Endothelial cell of umbilical vein (primary cell): ENCODE measurements at regions not wholly inside any gene's neighbourhood (a gene's known extent, or its start where the extent isn't known, plus 50 kb on each side); places are given as distances from the start of the nearest gene placed in this dataset.

Source experiments
- BruUV-seq: library from RNA; stranded (reverse); fragments of 400-500 nt; replicated peaks from 2 replicates; lab custom pipeline; 2021; lab: Mats Ljungman, UMichigan
- CTCF ChIA-PET: fragments of 300-600, 350-600 bp; sonication (Branson Sonifier 250); formaldehyde crosslinking; loops from one replicate; lab custom pipeline; 2021; ENCODE audit warnings: antibody characterized with exemption, inconsistent platforms; lab: Charles Lee
- POLR2A ChIA-PET: fragments of 300-600, 350-600 bp; sonication (Branson Sonifier 250); formaldehyde crosslinking; loops from one replicate; lab custom pipeline; 2021; ENCODE audit warnings: antibody characterized with exemption, inconsistent platforms; lab: Charles Lee
- DNase-seq: peaks from one replicate; pipeline ENCODE4 v3.0.0-alpha.2; 2011; ENCODE audit warnings: low read depth, low spot score
- FAIRE-seq: peaks from 2 replicates; lab custom pipeline; 2011; peaks lifted over from hg19 to GRCh38; lab: Jason Lieb, UNC
- H2AFZ ChIP-seq: 2 replicates; pipeline ENCODE4 v1.6.0; 2012; ENCODE audit warnings: low read depth, low read length, control low read depth, inconsistent platforms
- H3K27ac ChIP-seq: 2 replicates; pipeline ENCODE4 v1.5.1; 2011; ENCODE audit warnings: low read depth, mild to moderate bottlenecking, control low read depth, low read length, moderate library complexity; ENCODE audit not compliant: insufficient read depth
- H3K27me3 ChIP-seq, 2 experiments: 2 replicates each; pipeline versions ENCODE4 v1.6.0 to v1.6.1; 2011; ENCODE audit warnings: low read length in 2 of 2, mixed read lengths in 1 of 2; ENCODE audit not compliant: control insufficient read depth in 2 of 2, insufficient read depth in 2 of 2
- H3K36me3 ChIP-seq, 2 experiments: 2 replicates in 1 of 2; 3 replicates in 1 of 2; pipeline ENCODE4 v1.5.1; 2011; ENCODE audit warnings: low read length in 2 of 2, mild to moderate bottlenecking in 1 of 2, moderate library complexity in 1 of 2; ENCODE audit not compliant: control insufficient read depth in 2 of 2, insufficient read depth in 2 of 2; ENCODE audit errors: extremely low read depth in 1 of 2
- H3K4me1 ChIP-seq: 3 replicates; pipeline ENCODE4 v1.5.1; 2011; ENCODE audit warnings: mild to moderate bottlenecking, low read length; ENCODE audit not compliant: control insufficient read depth, insufficient read depth; ENCODE audit errors: extremely low read depth
- H3K4me2 ChIP-seq: 2 replicates; pipeline ENCODE4 v1.6.1; 2011; ENCODE audit warnings: low read length, control low read depth, mixed read lengths; ENCODE audit not compliant: insufficient read depth
- H3K4me3 ChIP-seq, 3 experiments: fragments of 200-600 bp in 1 of 3; sonication (generic), shearing (Covaris generic) in 1 of 3; replicated peaks in 1 of 3; 2 replicates each; pipeline ENCODE4 v1.5.1; 2011 to 2016; ENCODE audit warnings: control low read depth in 3 of 3, low read length in 3 of 3, mild to moderate bottlenecking in 2 of 3, inconsistent platforms in 1 of 3, low read depth in 1 of 3, moderate library complexity in 1 of 3; ENCODE audit not compliant: insufficient read depth in 1 of 3
- H3K79me2 ChIP-seq: 2 replicates; pipeline ENCODE4 v1.6.0; 2012; ENCODE audit warnings: low read length, inconsistent platforms; ENCODE audit not compliant: control insufficient read depth, insufficient read depth
- H3K9ac ChIP-seq: replicated peaks from 2 replicates; pipeline ENCODE3; 2011; ENCODE audit warnings: low read length, control low read depth; ENCODE audit not compliant: insufficient read depth; ENCODE audit errors: extremely low read depth
- H3K9me1 ChIP-seq: replicated peaks from 3 replicates; pipeline ENCODE4 v1.6.0; 2011; ENCODE audit warnings: mild to moderate bottlenecking, low read length; ENCODE audit not compliant: control insufficient read depth, insufficient read depth; ENCODE audit errors: extremely low read depth
- H3K9me3 ChIP-seq: replicated peaks from 2 replicates; pipeline ENCODE4 v1.5.1; 2012; ENCODE audit warnings: low read length, inconsistent platforms; ENCODE audit not compliant: control insufficient read depth, insufficient read depth
- H4K20me1 ChIP-seq: replicated peaks from 2 replicates; pipeline ENCODE3; 2011; ENCODE audit warnings: mild to moderate bottlenecking, low read length; ENCODE audit not compliant: control insufficient read depth, insufficient read depth; ENCODE audit errors: extremely low read depth
- EZH2 ChIP-seq: IDR thresholded peaks from 2 replicates; pipeline ENCODE4 v1.6.1; 2012; ENCODE audit warnings: borderline replicate concordance, low read depth, mild to moderate bottlenecking, moderate library complexity, low read length, inconsistent platforms; ENCODE audit not compliant: severe bottlenecking
- FOS ChIP-seq: IDR thresholded peaks from 2 replicates; pipeline ENCODE4 v1.6.1; 2011; ENCODE audit warnings: mild to moderate bottlenecking, low read length, moderate library complexity, borderline replicate concordance; ENCODE audit not compliant: insufficient read depth
- GATA2 ChIP-seq: IDR thresholded peaks from 2 replicates; pipeline ENCODE4 v1.7.0; 2011; ENCODE audit warnings: low read depth, mild to moderate bottlenecking, moderate library complexity, mixed read lengths, low read length; ENCODE audit not compliant: insufficient read length, insufficient read depth
- JUN ChIP-seq: IDR thresholded peaks from 2 replicates; pipeline ENCODE4 v1.6.1; 2011; ENCODE audit warnings: borderline replicate concordance, low read depth; ENCODE audit not compliant: insufficient read length, insufficient read depth
- MYC ChIP-seq: IDR thresholded peaks from one replicate; pipeline ENCODE4 v1.6.1; 2011; ENCODE audit warnings: mild to moderate bottlenecking, low read depth, low read length
- POLR2A ChIP-seq: IDR thresholded peaks from 2 replicates; pipeline ENCODE4 v1.6.1; 2012; ENCODE audit warnings: low read depth, mild to moderate bottlenecking, control low read depth, low read length
- POLR2AphosphoS5 ChIP-seq: IDR thresholded peaks from 2 replicates; pipeline ENCODE4 v1.6.1; 2012; ENCODE audit warnings: low read depth, mild to moderate bottlenecking, control low read depth, low read length, moderate library complexity; ENCODE audit not compliant: insufficient read depth
- dilution Hi-C: fragments of 300-500 bp; cut with MboI; formaldehyde crosslinking; loops from one replicate; pipeline ENCODE4 v1.15.0; 2019; ENCODE audit warnings: low sequenced_read_pairs; ENCODE audit not compliant: extremely low pct_ligation_motif_present
- intact Hi-C: fragments of 100-400 bp; cut with micrococcal nuclease; formaldehyde crosslinking; loops from one replicate; pipeline ENCODE4 v1.10.0; 2022
- TF ChIP-seq, protein P1 (sequence below), 2 donors: IDR thresholded peaks; 1 replicate in 1 of 2; 2 replicates in 1 of 2; pipeline ENCODE4 v1.5.1; 2011; ENCODE audit warnings: low read length in 2 of 2, mild to moderate bottlenecking in 2 of 2, moderate library complexity in 2 of 2, control low read depth in 1 of 2, inconsistent platforms in 1 of 2, low read depth in 1 of 2; ENCODE audit not compliant: insufficient read depth in 1 of 2; ENCODE audit errors: extremely low read depth in 1 of 2
- TF ChIP-seq, protein P2 (sequence below): IDR thresholded peaks from 2 replicates; pipeline ENCODE4 v1.6.1; 2011; ENCODE audit not compliant: insufficient read depth, insufficient read length

DNA sequence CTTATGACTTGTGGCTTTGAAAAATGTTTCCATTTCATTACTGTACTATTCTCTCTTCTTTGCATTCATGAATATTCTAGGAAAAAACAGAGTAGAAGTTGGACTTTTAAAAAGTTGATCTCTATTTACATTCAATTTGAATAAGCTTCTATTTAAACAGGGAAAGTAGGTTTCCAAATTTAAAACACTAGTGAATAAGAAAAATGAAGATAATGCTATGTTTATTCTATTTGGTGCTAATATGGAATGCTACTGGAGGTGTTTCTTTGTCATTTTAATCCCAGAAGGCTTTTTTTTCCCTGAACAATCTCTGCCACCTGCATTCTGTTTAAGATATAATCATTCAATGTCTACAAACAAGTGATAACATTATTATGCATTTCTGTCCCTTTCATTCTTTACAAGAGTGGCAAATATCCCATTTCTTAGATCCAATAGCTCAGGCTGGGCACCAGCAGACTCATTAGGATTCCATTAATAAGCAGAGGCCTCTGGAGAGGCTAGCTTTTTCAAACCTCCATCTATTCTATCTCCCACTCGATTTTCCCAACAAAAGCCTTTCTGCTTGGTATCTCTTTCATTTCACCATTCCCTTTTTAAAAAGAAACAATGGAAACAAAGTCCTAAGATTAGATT, 1001.6 kb upstream of the CDH8 start:
- CTCF ChIA-PET = no interaction called here
- intact Hi-C loops = no loop called here
- dilution Hi-C loops = no loop called here
- Histone ChIP-seq H3K9me3 (no peaks in the 10 kb centered on the region), H3K79me2 (no peaks in the 10 kb centered on the region), H3K4me2 (no peak overlapping the region), H3K27ac (no peak overlapping the region), H2AFZ (no peak overlapping the region), H3K4me3 (no peak overlapping the region), H3K9me1 (no peaks in the 10 kb centered on the region), H3K9ac (no peak overlapping the region), H3K27me3 (no peaks in the 10 kb centered on the region), H4K20me1 (no peaks in the 10 kb centered on the region), H3K36me3 (no peaks in the 10 kb centered on the region), H3K4me1 (no peaks in the 10 kb centered on the region)
- TF ChIP-seq FOS (no peak), JUN (no peak), POLR2AphosphoS5 (no peak)
- POLR2A ChIA-PET = no interaction called here
- BruUV-seq = no TSS peak
- FAIRE-seq (no peak), DNase-seq (no peak)

DNA sequence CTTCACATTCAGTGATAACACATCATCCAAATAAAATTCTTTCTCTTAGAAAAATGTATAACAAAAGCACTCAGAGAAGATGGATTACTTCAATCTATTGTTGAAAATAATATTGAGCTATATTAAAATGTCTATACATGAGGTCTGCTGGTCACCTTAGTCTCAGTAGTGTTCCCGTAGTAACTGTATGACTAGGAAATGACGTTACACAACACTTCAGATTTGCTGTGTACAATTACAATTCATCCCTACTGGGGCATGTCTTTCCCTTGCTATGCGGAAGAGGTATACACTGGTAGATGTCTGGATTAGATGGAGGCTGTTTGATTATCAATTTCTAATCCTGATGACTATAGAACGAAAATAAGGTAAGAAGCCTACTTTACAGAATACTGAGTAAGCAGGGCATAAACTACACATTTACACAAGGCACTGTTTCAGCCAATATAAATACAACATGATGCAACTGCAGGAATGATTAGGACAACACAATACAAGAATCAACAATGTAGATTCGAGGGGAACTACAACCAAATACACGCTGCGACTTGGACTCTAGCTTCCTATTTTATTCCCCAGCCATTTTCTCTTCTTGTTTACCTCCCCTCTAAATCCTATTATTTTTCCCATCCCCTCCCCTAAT, 982.5 kb upstream of the CDH8 start:
- Histone ChIP-seq H3K4me3 (no peak overlapping the region), H3K9me1 (no peaks in the 10 kb centered on the region), H3K9me3 (no peaks in the 10 kb centered on the region), H3K27ac (no peak overlapping the region), H2AFZ (no peak overlapping the region), H3K36me3 (no peaks in the 10 kb centered on the region), H3K4me2 (no peak overlapping the region), H3K27me3 (no peaks in the 10 kb centered on the region), H3K79me2 (no peaks in the 10 kb centered on the region), H3K9ac (no peak overlapping the region), H4K20me1 (no peaks in the 10 kb centered on the region), H3K4me1 (no peaks in the 10 kb centered on the region)
- POLR2A ChIA-PET = no interaction called here
- DNase-seq (no peak), FAIRE-seq (no peak)
- BruUV-seq = no TSS peak
- intact Hi-C loops = no loop called here
- dilution Hi-C loops = no loop called here
- TF ChIP-seq EZH2 (no peak), POLR2A (no peak), POLR2AphosphoS5 (no peak), JUN (no peak), GATA2 (no peak), FOS (no peak), MYC (no peak)
- TF ChIP-seq, protein P1, sequence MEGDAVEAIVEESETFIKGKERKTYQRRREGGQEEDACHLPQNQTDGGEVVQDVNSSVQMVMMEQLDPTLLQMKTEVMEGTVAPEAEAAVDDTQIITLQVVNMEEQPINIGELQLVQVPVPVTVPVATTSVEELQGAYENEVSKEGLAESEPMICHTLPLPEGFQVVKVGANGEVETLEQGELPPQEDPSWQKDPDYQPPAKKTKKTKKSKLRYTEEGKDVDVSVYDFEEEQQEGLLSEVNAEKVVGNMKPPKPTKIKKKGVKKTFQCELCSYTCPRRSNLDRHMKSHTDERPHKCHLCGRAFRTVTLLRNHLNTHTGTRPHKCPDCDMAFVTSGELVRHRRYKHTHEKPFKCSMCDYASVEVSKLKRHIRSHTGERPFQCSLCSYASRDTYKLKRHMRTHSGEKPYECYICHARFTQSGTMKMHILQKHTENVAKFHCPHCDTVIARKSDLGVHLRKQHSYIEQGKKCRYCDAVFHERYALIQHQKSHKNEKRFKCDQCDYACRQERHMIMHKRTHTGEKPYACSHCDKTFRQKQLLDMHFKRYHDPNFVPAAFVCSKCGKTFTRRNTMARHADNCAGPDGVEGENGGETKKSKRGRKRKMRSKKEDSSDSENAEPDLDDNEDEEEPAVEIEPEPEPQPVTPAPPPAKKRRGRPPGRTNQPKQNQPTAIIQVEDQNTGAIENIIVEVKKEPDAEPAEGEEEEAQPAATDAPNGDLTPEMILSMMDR (IDR thresholded peaks at IDR 0.05; ENCODE audit: extremely low read depth in 1 of 2, insufficient read depth in 1 of 2, low read depth in 1 of 2, low read length in 2 of 2) = no peak
- TF ChIP-seq, protein P2, sequence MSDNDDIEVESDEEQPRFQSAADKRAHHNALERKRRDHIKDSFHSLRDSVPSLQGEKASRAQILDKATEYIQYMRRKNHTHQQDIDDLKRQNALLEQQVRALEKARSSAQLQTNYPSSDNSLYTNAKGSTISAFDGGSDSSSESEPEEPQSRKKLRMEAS = no peak
- CTCF ChIA-PET = no interaction called here
